ENCODE measurements at regions not wholly inside any gene's neighbourhood (a gene's known extent, or its start where the extent isn't known, plus 50 kb on each side); places are given as distances from the start of the nearest gene placed in this dataset.

- H3K4me2 ChIP-seq (ENCODE audit: extremely low read depth, insufficient read depth, low read length) = peak overlapping the region; percentile 61
- no peak overlapping the region for H2AFZ ChIP-seq (ENCODE audit: low read length)
- DNase-seq (ENCODE audit: low read depth in 2 of 2) = peak; percentile 97 to 100
- H3K27ac ChIP-seq (ENCODE audit: insufficient read depth, low read length) = peak overlapping the region; percentile 78
- no peaks in the 10 kb centered on the region for H3K79me2 ChIP-seq (ENCODE audit: control insufficient read depth, insufficient read depth, low read length)
- H3K9ac ChIP-seq (ENCODE audit: insufficient read depth, low read length) = no peak overlapping the region
- H3K4me1 ChIP-seq (ENCODE audit: control insufficient read depth, extremely low read depth, insufficient read depth, low read length) = peaks cover 11% of the 10 kb centered on the region
- TF ChIP-seq EZH2 (IDR thresholded peaks at IDR 0.05; ENCODE audit: low read length, missing control alignments) (no peak), CTCF (conservative IDR thresholded peaks at IDR 0.05 in 1 of 2, IDR thresholded peaks at IDR 0.05 in 1 of 2; ENCODE audit: low read depth in 1 of 2, low read length in 2 of 2) (no peak)
- H3K27me3 ChIP-seq (ENCODE audit: control insufficient read depth, insufficient read depth, low read length) = no peaks in the 10 kb centered on the region
- no peak overlapping the region for H3K4me3 ChIP-seq (replicated peaks in 1 of 4; ENCODE audit: control extremely low read depth in 1 of 4, insufficient read depth in 1 of 4, low read depth in 3 of 4, low read length in 4 of 4)
- H4K20me1 ChIP-seq (ENCODE audit: control insufficient read depth, extremely low read depth, insufficient read depth, low read length) = no peaks in the 10 kb centered on the region
- no peaks in the 10 kb centered on the region for H3K36me3 ChIP-seq (ENCODE audit: control insufficient read depth, insufficient read depth, low read length)
- no peaks in the 10 kb centered on the region for H3K9me3 ChIP-seq (ENCODE audit: control insufficient read depth, insufficient read depth, low read depth, low read length)
Observed at GRCh38 chr2:64807417-64807816, 153.7 kb upstream of the SERTAD2 start.

GRCh38 chr2:64808092-64808491, 154.4 kb upstream of the SERTAD2 start:
- H3K9me3 ChIP-seq (ENCODE audit: control insufficient read depth, insufficient read depth, low read depth, low read length) = no peaks in the 10 kb centered on the region
- no peaks in the 10 kb centered on the region for H4K20me1 ChIP-seq (ENCODE audit: control insufficient read depth, extremely low read depth, insufficient read depth, low read length)
- DNase-seq (ENCODE audit: low read depth in 2 of 2) = no peak
- H3K4me2 ChIP-seq (ENCODE audit: extremely low read depth, insufficient read depth, low read length) = no peak overlapping the region
- H3K4me3 ChIP-seq (replicated peaks in 1 of 4; ENCODE audit: control extremely low read depth in 1 of 4, insufficient read depth in 1 of 4, low read depth in 3 of 4, low read length in 4 of 4) = no peak overlapping the region
- no peaks in the 10 kb centered on the region for H3K79me2 ChIP-seq (ENCODE audit: control insufficient read depth, insufficient read depth, low read length)
- H3K9ac ChIP-seq (ENCODE audit: insufficient read depth, low read length) = no peak overlapping the region
- peak overlapping the region; percentile 47 for H2AFZ ChIP-seq (ENCODE audit: low read length)
- H3K36me3 ChIP-seq (ENCODE audit: control insufficient read depth, insufficient read depth, low read length) = no peaks in the 10 kb centered on the region
- no peaks in the 10 kb centered on the region for H3K27me3 ChIP-seq (ENCODE audit: control insufficient read depth, insufficient read depth, low read length)
- peaks cover 11% of the 10 kb centered on the region for H3K4me1 ChIP-seq (ENCODE audit: control insufficient read depth, extremely low read depth, insufficient read depth, low read length)
- TF ChIP-seq EZH2 (IDR thresholded peaks at IDR 0.05; ENCODE audit: low read length, missing control alignments) = no peak
- no peak for TF ChIP-seq CTCF (conservative IDR thresholded peaks at IDR 0.05 in 1 of 2, IDR thresholded peaks at IDR 0.05 in 1 of 2; ENCODE audit: low read depth in 1 of 2, low read length in 2 of 2)
- peak overlapping the region; percentile 78 for H3K27ac ChIP-seq (ENCODE audit: insufficient read depth, low read length)

GRCh38 chr2:64808754-64809153, 155.0 kb upstream of the SERTAD2 start:
- no peak overlapping the region for H3K4me3 ChIP-seq (replicated peaks in 1 of 4; ENCODE audit: control extremely low read depth in 1 of 4, insufficient read depth in 1 of 4, low read depth in 3 of 4, low read length in 4 of 4)
- H3K36me3 ChIP-seq (ENCODE audit: control insufficient read depth, insufficient read depth, low read length) = no peaks in the 10 kb centered on the region
- no peak overlapping the region for H3K27ac ChIP-seq (ENCODE audit: insufficient read depth, low read length)
- no peak overlapping the region for H3K9ac ChIP-seq (ENCODE audit: insufficient read depth, low read length)
- no peaks in the 10 kb centered on the region for H4K20me1 ChIP-seq (ENCODE audit: control insufficient read depth, extremely low read depth, insufficient read depth, low read length)
- H3K79me2 ChIP-seq (ENCODE audit: control insufficient read depth, insufficient read depth, low read length) = no peaks in the 10 kb centered on the region
- H3K27me3 ChIP-seq (ENCODE audit: control insufficient read depth, insufficient read depth, low read length) = no peaks in the 10 kb centered on the region
- H3K4me2 ChIP-seq (ENCODE audit: extremely low read depth, insufficient read depth, low read length) = no peak overlapping the region
- DNase-seq (ENCODE audit: low read depth in 2 of 2) = no peak
- H3K9me3 ChIP-seq (ENCODE audit: control insufficient read depth, insufficient read depth, low read depth, low read length) = no peaks in the 10 kb centered on the region
- H2AFZ ChIP-seq (ENCODE audit: low read length) = no peak overlapping the region
- peaks cover 11% of the 10 kb centered on the region for H3K4me1 ChIP-seq (ENCODE audit: control insufficient read depth, extremely low read depth, insufficient read depth, low read length)
- no peak for TF ChIP-seq CTCF (conservative IDR thresholded peaks at IDR 0.05 in 1 of 2, IDR thresholded peaks at IDR 0.05 in 1 of 2; ENCODE audit: low read depth in 1 of 2, low read length in 2 of 2)
- no peak for TF ChIP-seq EZH2 (IDR thresholded peaks at IDR 0.05; ENCODE audit: low read length, missing control alignments)

Data from fibroblast of lung (primary cell).